WTC11 (cell line): ENCODE measurements at regions not wholly inside any gene's neighbourhood (a gene's known extent, or its start where the extent isn't known, plus 50 kb on each side); places are given as distances from the start of the nearest gene placed in this dataset.

ENCODE experiments used
- CREM ChIP-seq: sonication (generic); formaldehyde crosslinking; IDR thresholded peaks from 2 replicates; pipeline ENCODE4 v1.8.1; 2022; ENCODE audit warnings: mild to moderate bottlenecking, missing genetic modification reagents, moderate library complexity
- CTCF ChIP-seq: fragments of 200-600 bp; IDR thresholded peaks from 2 replicates; pipeline ENCODE4 v1.8.0; 2022; ENCODE audit warnings: antibody characterized with exemption
- ESRRA ChIP-seq: sonication (generic); formaldehyde crosslinking; IDR thresholded peaks from 2 replicates; pipeline ENCODE4 v1.8.1; 2022; ENCODE audit warnings: mild to moderate bottlenecking, missing genetic modification reagents, borderline replicate concordance
- JUN ChIP-seq: sonication (generic); formaldehyde crosslinking; IDR thresholded peaks from 2 replicates; pipeline ENCODE4 v1.8.0; 2023; ENCODE audit warnings: mild to moderate bottlenecking, missing genetic modification reagents
- NFYB ChIP-seq: sonication (generic); formaldehyde crosslinking; conservative IDR thresholded peaks from 2 replicates; pipeline ENCODE4 v1.8.0; 2022; ENCODE audit warnings: low read depth, missing genetic modification reagents
- SOX15 ChIP-seq: fragments of 250-450 bp; sonication (Bioruptor Pico); IDR thresholded peaks from 2 replicates; pipeline ENCODE4 v1.9.0; 2021; ENCODE audit warnings: mild to moderate bottlenecking
- TCF7 ChIP-seq: sonication (generic); formaldehyde crosslinking; IDR thresholded peaks from 2 replicates; pipeline ENCODE4 v1.8.0; 2022; ENCODE audit warnings: mild to moderate bottlenecking, low read depth, missing genetic modification reagents, moderate library complexity
- USF2 ChIP-seq: sonication (generic); formaldehyde crosslinking; IDR thresholded peaks from 2 replicates; pipeline ENCODE4 v1.8.1; 2023; ENCODE audit warnings: mild to moderate bottlenecking, missing genetic modification reagents, moderate library complexity
- ZNF416 ChIP-seq: fragments of 250-450 bp; sonication (Bioruptor Pico); IDR thresholded peaks from 2 replicates; pipeline ENCODE4 v1.9.0; 2021; ENCODE audit warnings: mild to moderate bottlenecking, inconsistent platforms
- TF ChIP-seq, protein P1 (sequence below): sonication (generic); formaldehyde crosslinking; conservative IDR thresholded peaks from 2 replicates; pipeline ENCODE4 v1.8.1; 2023; ENCODE audit warnings: mild to moderate bottlenecking, low read depth, missing genetic modification reagents, moderate library complexity
- TF ChIP-seq, protein P2 (sequence below): sonication (generic); formaldehyde crosslinking; IDR thresholded peaks from 2 replicates; pipeline ENCODE4 v1.8.1; 2023; ENCODE audit warnings: mild to moderate bottlenecking, moderate library complexity, missing genetic modification reagents
- TF ChIP-seq, protein P3 (sequence below): sonication (generic); formaldehyde crosslinking; IDR thresholded peaks from 2 replicates; pipeline ENCODE4 v1.8.1; 2022; ENCODE audit warnings: low read depth, mild to moderate bottlenecking, moderate library complexity, missing genetic modification reagents, borderline replicate concordance
- TF ChIP-seq, protein P4 (sequence below): fragments of 250-450 bp; sonication (Bioruptor Pico); IDR thresholded peaks from 2 replicates; pipeline ENCODE4 v1.9.0; 2021; ENCODE audit warnings: mild to moderate bottlenecking

- TF ChIP-seq USF2 (CRISPR knock-in tag) = no peak
- no peak for TF ChIP-seq CTCF
- TF ChIP-seq JUN (CRISPR knock-in tag) = no peak
- no peak for TF ChIP-seq TCF7 (CRISPR knock-in tag)
- TF ChIP-seq, protein P1, sequence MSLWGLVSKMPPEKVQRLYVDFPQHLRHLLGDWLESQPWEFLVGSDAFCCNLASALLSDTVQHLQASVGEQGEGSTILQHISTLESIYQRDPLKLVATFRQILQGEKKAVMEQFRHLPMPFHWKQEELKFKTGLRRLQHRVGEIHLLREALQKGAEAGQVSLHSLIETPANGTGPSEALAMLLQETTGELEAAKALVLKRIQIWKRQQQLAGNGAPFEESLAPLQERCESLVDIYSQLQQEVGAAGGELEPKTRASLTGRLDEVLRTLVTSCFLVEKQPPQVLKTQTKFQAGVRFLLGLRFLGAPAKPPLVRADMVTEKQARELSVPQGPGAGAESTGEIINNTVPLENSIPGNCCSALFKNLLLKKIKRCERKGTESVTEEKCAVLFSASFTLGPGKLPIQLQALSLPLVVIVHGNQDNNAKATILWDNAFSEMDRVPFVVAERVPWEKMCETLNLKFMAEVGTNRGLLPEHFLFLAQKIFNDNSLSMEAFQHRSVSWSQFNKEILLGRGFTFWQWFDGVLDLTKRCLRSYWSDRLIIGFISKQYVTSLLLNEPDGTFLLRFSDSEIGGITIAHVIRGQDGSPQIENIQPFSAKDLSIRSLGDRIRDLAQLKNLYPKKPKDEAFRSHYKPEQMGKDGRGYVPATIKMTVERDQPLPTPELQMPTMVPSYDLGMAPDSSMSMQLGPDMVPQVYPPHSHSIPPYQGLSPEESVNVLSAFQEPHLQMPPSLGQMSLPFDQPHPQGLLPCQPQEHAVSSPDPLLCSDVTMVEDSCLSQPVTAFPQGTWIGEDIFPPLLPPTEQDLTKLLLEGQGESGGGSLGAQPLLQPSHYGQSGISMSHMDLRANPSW (CRISPR knock-in tag) = no peak
- TF ChIP-seq, protein P2, sequence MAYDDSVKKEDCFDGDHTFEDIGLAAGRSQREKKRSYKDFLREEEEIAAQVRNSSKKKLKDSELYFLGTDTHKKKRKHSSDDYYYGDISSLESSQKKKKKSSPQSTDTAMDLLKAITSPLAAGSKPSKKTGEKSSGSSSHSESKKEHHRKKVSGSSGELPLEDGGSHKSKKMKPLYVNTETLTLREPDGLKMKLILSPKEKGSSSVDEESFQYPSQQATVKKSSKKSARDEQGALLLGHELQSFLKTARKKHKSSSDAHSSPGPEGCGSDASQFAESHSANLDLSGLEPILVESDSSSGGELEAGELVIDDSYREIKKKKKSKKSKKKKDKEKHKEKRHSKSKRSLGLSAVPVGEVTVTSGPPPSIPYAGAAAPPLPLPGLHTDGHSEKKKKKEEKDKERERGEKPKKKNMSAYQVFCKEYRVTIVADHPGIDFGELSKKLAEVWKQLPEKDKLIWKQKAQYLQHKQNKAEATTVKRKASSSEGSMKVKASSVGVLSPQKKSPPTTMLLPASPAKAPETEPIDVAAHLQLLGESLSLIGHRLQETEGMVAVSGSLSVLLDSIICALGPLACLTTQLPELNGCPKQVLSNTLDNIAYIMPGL (CRISPR knock-in tag) = no peak
- TF ChIP-seq SOX15 (CRISPR knock-in tag) = no peak
- TF ChIP-seq ZNF416 (CRISPR knock-in tag) = no peak
- TF ChIP-seq, protein P3, sequence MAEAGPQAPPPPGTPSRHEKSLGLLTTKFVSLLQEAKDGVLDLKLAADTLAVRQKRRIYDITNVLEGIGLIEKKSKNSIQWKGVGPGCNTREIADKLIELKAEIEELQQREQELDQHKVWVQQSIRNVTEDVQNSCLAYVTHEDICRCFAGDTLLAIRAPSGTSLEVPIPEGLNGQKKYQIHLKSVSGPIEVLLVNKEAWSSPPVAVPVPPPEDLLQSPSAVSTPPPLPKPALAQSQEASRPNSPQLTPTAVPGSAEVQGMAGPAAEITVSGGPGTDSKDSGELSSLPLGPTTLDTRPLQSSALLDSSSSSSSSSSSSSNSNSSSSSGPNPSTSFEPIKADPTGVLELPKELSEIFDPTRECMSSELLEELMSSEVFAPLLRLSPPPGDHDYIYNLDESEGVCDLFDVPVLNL (CRISPR knock-in tag) = no peak
- no peak for TF ChIP-seq NFYB (CRISPR knock-in tag)
- TF ChIP-seq ESRRA = no peak
- TF ChIP-seq, protein P4, sequence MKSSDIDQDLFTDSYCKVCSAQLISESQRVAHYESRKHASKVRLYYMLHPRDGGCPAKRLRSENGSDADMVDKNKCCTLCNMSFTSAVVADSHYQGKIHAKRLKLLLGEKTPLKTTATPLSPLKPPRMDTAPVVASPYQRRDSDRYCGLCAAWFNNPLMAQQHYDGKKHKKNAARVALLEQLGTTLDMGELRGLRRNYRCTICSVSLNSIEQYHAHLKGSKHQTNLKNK (CRISPR knock-in tag) = no peak
- TF ChIP-seq CREM (CRISPR knock-in tag) = no peak
These were observed 331.3 kb downstream of the CYRIA start for GRCh38 chr2:16334366-16334765.
